Thyroid gland (tissue), 4 donors: ENCODE measurements at regions not wholly inside any gene's neighbourhood (a gene's known extent, or its start where the extent isn't known, plus 50 kb on each side); places are given as distances from the start of the nearest gene placed in this dataset.

ENCODE experiments used
- CTCF ChIP-seq, 6 experiments: fragments of 200-600 bp in 3 of 6; fragments of 450-650 bp in 3 of 6; sonication (generic) in 3 of 6; IDR thresholded peaks; one replicate each; pipeline ENCODE4 v1.5.1; 2016 to 2019; ENCODE audit warnings: antibody characterized with exemption in 6 of 6, mild to moderate bottlenecking in 2 of 6, inconsistent platforms in 1 of 6, moderate library complexity in 1 of 6
- POLR2A ChIP-seq, 2 donors: fragments of 450-650 bp; IDR thresholded peaks; one replicate each; pipeline ENCODE4 v1.6.1; 2017; ENCODE audit warnings: antibody characterized with exemption in 2 of 2, mild to moderate bottlenecking in 2 of 2, moderate library complexity in 1 of 2

GRCh38 chr3:84444726-84445521 is 513.9 kb upstream of the CADM2 start:
- TF ChIP-seq CTCF (IDR thresholded peaks at IDR 0.05) (no peak), POLR2A (IDR thresholded peaks at IDR 0.05) (no peak)
